ENCODE measurements at regions not wholly inside any gene's neighbourhood (a gene's known extent, or its start where the extent isn't known, plus 50 kb on each side); places are given as distances from the start of the nearest gene placed in this dataset.

- no peaks in the 10 kb centered on the region for H3K9me3 ChIP-seq
- no peak for DNase-seq
- intact Hi-C loops (cut with DNase I): no loop called here
- no peak overlapping the region for H3K27ac ChIP-seq
- no peaks in the 10 kb centered on the region for H3K27me3 ChIP-seq
- 86% methylated on average over 2 of the region's 2 CpGs for WGBS, 2 donors
- H3K4me3 ChIP-seq: no peak overlapping the region
- TF ChIP-seq CTCF (IDR thresholded peaks at IDR 0.05) (no peak), POLR2A (IDR thresholded peaks at IDR 0.05) (no peak), POLR2AphosphoS5 (IDR thresholded peaks at IDR 0.05) (no peak), EP300 (IDR thresholded peaks at IDR 0.05) (no peak)
- no peaks in the 10 kb centered on the region for H3K36me3 ChIP-seq
- H3K4me1 ChIP-seq: no peaks in the 10 kb centered on the region
Observed at GRCh38 chr4:37101686-37102085, 142.9 kb upstream of the NWD2 start.

- intact Hi-C loops (cut with DNase I): no loop called here
- WGBS, 2 donors: 55 to 63% methylated on average over 1 of the region's 1 CpG
- H3K27me3 ChIP-seq: no peaks in the 10 kb centered on the region
- H3K4me3 ChIP-seq: no peak overlapping the region
- H3K27ac ChIP-seq: no peak overlapping the region
- DNase-seq: no peak
- no peaks in the 10 kb centered on the region for H3K9me3 ChIP-seq
- no peaks in the 10 kb centered on the region for H3K4me1 ChIP-seq
- no peaks in the 10 kb centered on the region for H3K36me3 ChIP-seq
- no peak for TF ChIP-seq CTCF (IDR thresholded peaks at IDR 0.05)
- no peak for TF ChIP-seq POLR2A (IDR thresholded peaks at IDR 0.05)
- TF ChIP-seq POLR2AphosphoS5 (IDR thresholded peaks at IDR 0.05): no peak
- TF ChIP-seq EP300 (IDR thresholded peaks at IDR 0.05): no peak
Observed at GRCh38 chr4:37109756-37110155, 134.8 kb upstream of the NWD2 start.

GRCh38 chr4:37124800-37125199, 119.7 kb upstream of the NWD2 start:
- Histone ChIP-seq H3K27ac (no peak overlapping the region), H3K27me3 (no peaks in the 10 kb centered on the region), H3K4me3 (no peak overlapping the region), H3K9me3 (no peaks in the 10 kb centered on the region), H3K36me3 (no peaks in the 10 kb centered on the region), H3K4me1 (no peaks in the 10 kb centered on the region)
- intact Hi-C loops (cut with DNase I): no loop called here
- WGBS, 2 donors: 74 to 88% methylated on average over 4 of the region's 4 CpGs
- no peak for TF ChIP-seq EP300 (IDR thresholded peaks at IDR 0.05)
- no peak for TF ChIP-seq POLR2A (IDR thresholded peaks at IDR 0.05)
- TF ChIP-seq CTCF (IDR thresholded peaks at IDR 0.05): no peak
- TF ChIP-seq POLR2AphosphoS5 (IDR thresholded peaks at IDR 0.05): no peak
- DNase-seq: no peak

GRCh38 chr4:37126051-37126450, 118.5 kb upstream of the NWD2 start:
- DNase-seq: no peak
- H3K4me3 ChIP-seq: no peak overlapping the region
- intact Hi-C loops (cut with DNase I): no loop called here
- H3K4me1 ChIP-seq: no peaks in the 10 kb centered on the region
- no peaks in the 10 kb centered on the region for H3K36me3 ChIP-seq
- H3K27me3 ChIP-seq: no peaks in the 10 kb centered on the region
- no peak for TF ChIP-seq CTCF (IDR thresholded peaks at IDR 0.05)
- no peak for TF ChIP-seq EP300 (IDR thresholded peaks at IDR 0.05)
- no peak for TF ChIP-seq POLR2A (IDR thresholded peaks at IDR 0.05)
- no peak for TF ChIP-seq POLR2AphosphoS5 (IDR thresholded peaks at IDR 0.05)
- H3K9me3 ChIP-seq: no peaks in the 10 kb centered on the region
- no peak overlapping the region for H3K27ac ChIP-seq

- Histone ChIP-seq H3K27me3 (no peaks in the 10 kb centered on the region), H3K27ac (no peak overlapping the region), H3K9me3 (no peaks in the 10 kb centered on the region), H3K4me1 (no peaks in the 10 kb centered on the region), H3K36me3 (no peaks in the 10 kb centered on the region), H3K4me3 (no peak overlapping the region)
- no peak for DNase-seq
- no peak for TF ChIP-seq POLR2A (IDR thresholded peaks at IDR 0.05)
- TF ChIP-seq POLR2AphosphoS5 (IDR thresholded peaks at IDR 0.05): no peak
- TF ChIP-seq EP300 (IDR thresholded peaks at IDR 0.05): no peak
- intact Hi-C loops (cut with DNase I): no loop called here
- 87 to 96% methylated on average over 2 of the region's 2 CpGs for WGBS, 2 donors
Observed at GRCh38 chr4:37130465-37130864, 114.1 kb upstream of the NWD2 start.

Data from sigmoid colon (tissue), 6 donors.